ENCODE measurements at regions not wholly inside any gene's neighbourhood (a gene's known extent, or its start where the extent isn't known, plus 50 kb on each side); places are given as distances from the start of the nearest gene placed in this dataset.

- TF ChIP-seq CTCF (IDR thresholded peaks at IDR 0.05; ENCODE audit: poor library complexity): no peak
- no peak for TF ChIP-seq EZH2 (IDR thresholded peaks at IDR 0.05; ENCODE audit: borderline replicate concordance)
- no peak for TF ChIP-seq EZH2phosphoT487 (IDR thresholded peaks at IDR 0.05; ENCODE audit: low read depth, severe bottlenecking, unreplicated experiment)
These were observed 136.6 kb upstream of the DCN start for GRCh38 chr12:91319071-91319760.

Data from hepatocyte (in vitro differentiated cells).